Hippocampal formation (tissue), 2 donors: ENCODE measurements at regions not wholly inside any gene's neighbourhood (a gene's known extent, or its start where the extent isn't known, plus 50 kb on each side); places are given as distances from the start of the nearest gene placed in this dataset.

ENCODE experiments used
- DNase-seq, 2 donors: peaks; one replicate each; lab custom pipeline; 2025; lab: John Stamatoyannopoulos, UW

GRCh38 chr1:93744299-93744988 is 62.8 kb upstream of the BCAR3 start:
- DNase-seq = no peak

GRCh38 chr1:93743465-93743864 is 61.8 kb upstream of the BCAR3 start:
- DNase-seq = no peak

- DNase-seq = no peak
Measured at GRCh38 chr1:93740601-93741031, 59.0 kb upstream of the BCAR3 start.

GRCh38 chr1:93740157-93740556 is 58.5 kb upstream of the BCAR3 start:
- no peak for DNase-seq

DNA sequence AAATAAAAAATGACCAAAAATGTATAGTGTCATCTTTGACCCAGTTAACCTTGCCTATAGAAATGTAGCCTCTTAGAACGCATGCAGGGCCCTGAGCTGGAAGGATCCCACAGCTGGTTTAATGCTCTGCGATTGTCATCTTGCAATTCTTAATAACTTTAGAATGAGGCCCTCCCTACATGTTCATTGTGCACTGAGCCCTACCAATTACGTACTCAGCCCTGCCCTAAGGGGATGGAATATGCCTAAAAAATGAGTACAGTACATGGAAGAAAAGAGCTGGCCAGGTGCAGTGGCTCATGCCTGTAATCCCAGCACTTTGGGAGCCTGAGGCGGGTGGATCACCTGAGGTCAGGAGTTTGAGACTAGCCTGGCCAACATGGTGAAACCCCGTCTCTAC is 57.8 kb upstream of the BCAR3 start:
- no peak for DNase-seq

DNA sequence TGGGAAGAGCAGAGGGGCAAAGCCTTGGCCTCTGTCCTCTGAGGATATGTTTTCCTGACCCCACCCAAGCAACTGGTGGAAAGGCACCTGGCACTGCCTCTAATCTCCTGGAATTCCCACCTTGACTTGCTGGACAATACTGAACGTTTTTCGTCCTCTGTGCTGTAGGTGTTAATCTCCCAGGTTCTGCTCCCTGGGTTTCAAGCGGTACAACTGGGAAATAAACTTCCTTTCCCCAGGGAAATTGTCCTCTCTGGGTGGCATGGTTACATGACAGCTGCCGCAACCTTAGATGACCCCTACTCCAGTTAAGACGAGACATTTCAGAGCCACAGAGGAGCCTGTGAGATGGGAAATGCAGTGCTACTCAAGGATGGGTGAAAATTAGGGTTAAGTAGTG is 57.3 kb upstream of the BCAR3 start:
- DNase-seq = no peak

DNA sequence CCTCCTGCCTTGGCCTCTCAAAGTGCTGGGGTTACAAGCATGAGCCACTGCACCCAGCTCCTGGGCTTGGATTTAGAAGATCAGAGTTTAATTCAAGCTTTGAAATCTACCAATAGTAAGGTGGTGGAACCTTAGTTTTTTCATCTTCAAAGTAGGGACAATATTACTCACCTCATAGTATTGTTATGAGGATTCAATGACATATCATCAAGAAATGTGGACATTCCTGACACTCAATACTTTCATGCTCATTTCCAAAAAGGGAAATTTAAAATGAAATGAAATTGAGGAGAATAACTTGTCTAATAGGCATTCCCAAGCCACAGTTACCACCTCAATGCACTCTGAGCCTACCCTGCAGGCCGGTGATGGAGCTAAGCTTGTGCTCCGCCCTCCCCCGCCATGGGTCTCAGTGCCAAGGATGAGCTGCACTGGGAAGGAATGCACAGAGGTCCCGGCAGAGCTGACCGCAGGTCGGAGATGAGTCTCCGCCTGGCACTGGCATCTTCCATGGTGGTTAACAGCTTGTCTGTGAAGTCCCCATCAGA is 56.5 kb upstream of the BCAR3 start:
- DNase-seq = no peak

- DNase-seq = no peak
Measured at GRCh38 chr1:93735722-93736121, 54.1 kb upstream of the BCAR3 start.

DNA sequence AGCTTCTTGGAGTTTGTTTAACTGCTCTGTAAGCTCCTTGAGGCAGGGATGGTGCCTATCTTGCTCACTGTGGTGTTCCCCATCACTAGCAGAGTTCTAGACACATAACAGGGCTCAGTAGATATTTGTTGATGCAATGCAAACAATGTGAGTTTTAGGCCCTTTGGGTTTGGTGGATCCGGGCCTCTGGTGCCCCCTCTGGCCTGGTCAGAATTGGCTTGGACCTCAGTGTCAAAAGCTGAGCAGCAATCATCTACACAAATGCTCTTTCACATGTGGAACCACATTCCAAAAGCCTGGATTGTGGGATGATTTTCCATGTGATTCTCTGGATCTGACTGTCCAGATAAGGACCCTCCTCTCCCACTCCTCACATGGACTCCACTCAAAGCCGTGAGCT is 53.4 kb upstream of the BCAR3 start:
- DNase-seq = no peak

DNA sequence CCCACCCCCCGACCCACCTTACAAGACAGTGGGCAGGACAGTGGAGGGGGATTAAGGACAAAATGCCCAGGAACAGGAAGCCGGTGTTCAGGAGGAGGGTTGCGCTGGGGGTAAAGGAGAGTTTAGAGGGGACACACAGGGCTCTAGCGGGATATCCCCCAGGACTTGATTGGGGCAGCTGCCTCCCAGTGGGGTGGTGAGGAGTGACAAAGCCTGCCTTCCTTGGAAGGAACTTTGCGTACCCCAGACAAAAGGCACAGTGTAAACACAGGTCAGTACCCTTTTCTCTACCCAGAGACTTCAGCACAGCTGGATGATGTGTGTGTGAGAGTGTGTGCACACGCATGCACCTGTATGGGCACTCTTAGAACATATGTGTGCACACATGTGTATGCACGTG is 51.7 kb upstream of the BCAR3 start:
- no peak for DNase-seq

- no peak for DNase-seq
Measured at GRCh38 chr1:93732514-93732913, 50.9 kb upstream of the BCAR3 start.
